CD14-positive monocyte (primary cell): ENCODE measurements at regions not wholly inside any gene's neighbourhood (a gene's known extent, or its start where the extent isn't known, plus 50 kb on each side); places are given as distances from the start of the nearest gene placed in this dataset.

Experiments
- DNase-seq, 3 donors: peaks; one replicate each; pipeline ENCODE4 v3.0.0-alpha.2; 2011 to 2022
- H2AFZ ChIP-seq: 2 replicates; pipeline ENCODE4 v1.6.0; 2012; ENCODE audit warnings: mild to moderate bottlenecking, low read depth, low read length, inconsistent platforms; ENCODE audit not compliant: insufficient read depth, poor library complexity, severe bottlenecking
- H3K27ac ChIP-seq, 2 donors: 1 replicate in 1 of 2; 2 replicates in 1 of 2; pipeline ENCODE4 v1.5.1; 2012 to 2013; ENCODE audit warnings: low read length in 2 of 2, control low read depth in 1 of 2, inconsistent platforms in 1 of 2, low read depth in 1 of 2, mild to moderate bottlenecking in 1 of 2
- H3K27me3 ChIP-seq, 2 donors: one replicate each; pipeline versions ENCODE4 v1.6.0 to v1.6.1; 2011 to 2013; ENCODE audit warnings: low read length in 2 of 2; ENCODE audit not compliant: control insufficient read depth in 2 of 2, insufficient read depth in 2 of 2
- H3K36me3 ChIP-seq, 2 donors: replicated peaks in 1 of 2; 1 replicate in 1 of 2; 2 replicates in 1 of 2; pipeline versions ENCODE4 v1.5.1 to v1.6.1; 2012 to 2013; ENCODE audit warnings: low read length in 2 of 2, control low read depth in 1 of 2, inconsistent platforms in 1 of 2, mild to moderate bottlenecking in 1 of 2; ENCODE audit not compliant: insufficient read depth in 2 of 2, control insufficient read depth in 1 of 2
- H3K4me1 ChIP-seq, 2 donors: 1 replicate in 1 of 2; 2 replicates in 1 of 2; pipeline versions ENCODE4 v1.5.1 to v1.6.1; 2012 to 2013; ENCODE audit warnings: low read length in 2 of 2, control low read depth in 1 of 2, inconsistent platforms in 1 of 2, mild to moderate bottlenecking in 1 of 2, moderate library complexity in 1 of 2; ENCODE audit not compliant: insufficient read depth in 2 of 2, control insufficient read depth in 1 of 2
- H3K4me2 ChIP-seq: replicated peaks from 2 replicates; pipeline ENCODE3; 2012; ENCODE audit warnings: low read length, moderate library complexity, mild to moderate bottlenecking; ENCODE audit not compliant: poor library complexity, severe bottlenecking; ENCODE audit errors: extremely low read depth
- H3K4me3 ChIP-seq, 3 experiments: fragments of 200-600 bp in 1 of 3; sonication (generic) in 1 of 3; replicated peaks in 1 of 3; 1 replicate in 2 of 3; 2 replicates in 1 of 3; pipeline ENCODE4 v1.5.1; 2011 to 2013; ENCODE audit warnings: low read length in 3 of 3, mild to moderate bottlenecking in 3 of 3, control low read depth in 2 of 3, low read depth in 2 of 3, inconsistent platforms in 1 of 3, moderate library complexity in 1 of 3
- H3K79me2 ChIP-seq: 2 replicates; pipeline ENCODE4 v1.6.0; 2012; ENCODE audit warnings: mild to moderate bottlenecking, control low read depth, inconsistent platforms, low read length, moderate library complexity; ENCODE audit not compliant: insufficient read depth
- H3K9ac ChIP-seq: 2 replicates; pipeline ENCODE4 v1.6.0; 2017; ENCODE audit warnings: low read length, mild to moderate bottlenecking; ENCODE audit not compliant: insufficient read depth, poor library complexity, severe bottlenecking
- H3K9me3 ChIP-seq, 2 donors: replicated peaks in 1 of 2; 1 replicate in 1 of 2; 2 replicates in 1 of 2; pipeline versions ENCODE4 v1.5.1 to v1.6.1; 2012 to 2013; ENCODE audit warnings: low read length in 2 of 2, control low read depth in 1 of 2; ENCODE audit not compliant: control insufficient read depth in 1 of 2, insufficient read depth in 1 of 2
- H4K20me1 ChIP-seq: 2 replicates; pipeline ENCODE4 v1.6.0; 2012; ENCODE audit warnings: mild to moderate bottlenecking, low read length, control low read depth, moderate library complexity; ENCODE audit not compliant: insufficient read depth
- H3K27ac Mint-ChIP-seq, 7 donors: one replicate each; pipeline ENCODE4 v1.8.0; 2020; ENCODE audit warnings: mild to moderate bottlenecking in 7 of 7, mixed read lengths in 7 of 7, moderate library complexity in 6 of 7, inconsistent platforms in 2 of 7
- H3K27me3 Mint-ChIP-seq, 3 donors: one replicate each; pipeline ENCODE4 v1.8.0; 2021 to 2022; ENCODE audit warnings: low read depth in 3 of 3, mild to moderate bottlenecking in 3 of 3, mixed read lengths in 3 of 3, moderate library complexity in 3 of 3, inconsistent platforms in 1 of 3
- H3K36me3 Mint-ChIP-seq, 2 donors: one replicate each; pipeline ENCODE4 v1.8.0; 2020; ENCODE audit warnings: mixed read lengths in 2 of 2, inconsistent platforms in 1 of 2, mild to moderate bottlenecking in 1 of 2
- H3K4me1 Mint-ChIP-seq: one replicate; pipeline ENCODE4 v1.8.0; 2020; ENCODE audit warnings: mild to moderate bottlenecking, mixed read lengths
- H3K4me3 Mint-ChIP-seq, 2 donors: one replicate each; pipeline ENCODE4 v1.8.0; 2020; ENCODE audit warnings: mild to moderate bottlenecking in 2 of 2, mixed read lengths in 2 of 2, moderate library complexity in 1 of 2
- H3K9me3 Mint-ChIP-seq, 7 donors: one replicate each; pipeline ENCODE4 v1.8.0; 2020 to 2022; ENCODE audit warnings: mixed read lengths in 7 of 7, mild to moderate bottlenecking in 6 of 7, moderate library complexity in 6 of 7, inconsistent platforms in 2 of 7
- WGBS: methylation state at CpG from one replicate; pipeline ENCODE4 v1.1.5; 2013; ENCODE audit warnings: missing lambda C conversion rate; ENCODE audit not compliant: insufficient coverage; 5-methylcytosine and 5-hydroxymethylcytosine counted together
- intact Hi-C, 2 donors: fragments of 100-400 bp; cut with micrococcal nuclease; formaldehyde crosslinking; loops; one replicate each; pipeline versions ENCODE4 v1.15.0 to v1.15.1; 2023
- TF ChIP-seq, protein P1 (sequence below): fragments of 200-600 bp; IDR thresholded peaks from one replicate; pipeline ENCODE4 v1.8.0; 2022; ENCODE audit warnings: antibody characterized with exemption, mild to moderate bottlenecking

GRCh38 chr2:155301221-155301620 lies 602.7 kb downstream of the KCNJ3 start:
- no peaks in the 10 kb centered on the region for H3K9me3 Mint-ChIP-seq
- no peak overlapping the region for H3K27ac Mint-ChIP-seq
- intact Hi-C loops: no loop called here
- H3K79me2 ChIP-seq: no peaks in the 10 kb centered on the region
- H3K4me3 Mint-ChIP-seq: no peak overlapping the region
- H3K4me1 ChIP-seq: no peaks in the 10 kb centered on the region
- TF ChIP-seq, protein P1, sequence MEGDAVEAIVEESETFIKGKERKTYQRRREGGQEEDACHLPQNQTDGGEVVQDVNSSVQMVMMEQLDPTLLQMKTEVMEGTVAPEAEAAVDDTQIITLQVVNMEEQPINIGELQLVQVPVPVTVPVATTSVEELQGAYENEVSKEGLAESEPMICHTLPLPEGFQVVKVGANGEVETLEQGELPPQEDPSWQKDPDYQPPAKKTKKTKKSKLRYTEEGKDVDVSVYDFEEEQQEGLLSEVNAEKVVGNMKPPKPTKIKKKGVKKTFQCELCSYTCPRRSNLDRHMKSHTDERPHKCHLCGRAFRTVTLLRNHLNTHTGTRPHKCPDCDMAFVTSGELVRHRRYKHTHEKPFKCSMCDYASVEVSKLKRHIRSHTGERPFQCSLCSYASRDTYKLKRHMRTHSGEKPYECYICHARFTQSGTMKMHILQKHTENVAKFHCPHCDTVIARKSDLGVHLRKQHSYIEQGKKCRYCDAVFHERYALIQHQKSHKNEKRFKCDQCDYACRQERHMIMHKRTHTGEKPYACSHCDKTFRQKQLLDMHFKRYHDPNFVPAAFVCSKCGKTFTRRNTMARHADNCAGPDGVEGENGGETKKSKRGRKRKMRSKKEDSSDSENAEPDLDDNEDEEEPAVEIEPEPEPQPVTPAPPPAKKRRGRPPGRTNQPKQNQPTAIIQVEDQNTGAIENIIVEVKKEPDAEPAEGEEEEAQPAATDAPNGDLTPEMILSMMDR: no peak
- no peak overlapping the region for H3K4me2 ChIP-seq
- no peak overlapping the region for H3K27ac ChIP-seq
- H4K20me1 ChIP-seq: no peaks in the 10 kb centered on the region
- no peaks in the 10 kb centered on the region for H3K27me3 ChIP-seq
- H3K36me3 Mint-ChIP-seq: no peaks in the 10 kb centered on the region
- no peaks in the 10 kb centered on the region for H3K36me3 ChIP-seq
- no peak overlapping the region for H2AFZ ChIP-seq
- no peaks in the 10 kb centered on the region for H3K9me3 ChIP-seq
- no peak overlapping the region for H3K9ac ChIP-seq
- DNase-seq: no peak
- no peaks in the 10 kb centered on the region for H3K4me1 Mint-ChIP-seq
- H3K27me3 Mint-ChIP-seq: peaks cover 0 to 2% (median 0%) of the 10 kb centered on the region in 3 donors
- H3K4me3 ChIP-seq: no peak overlapping the region

DNA sequence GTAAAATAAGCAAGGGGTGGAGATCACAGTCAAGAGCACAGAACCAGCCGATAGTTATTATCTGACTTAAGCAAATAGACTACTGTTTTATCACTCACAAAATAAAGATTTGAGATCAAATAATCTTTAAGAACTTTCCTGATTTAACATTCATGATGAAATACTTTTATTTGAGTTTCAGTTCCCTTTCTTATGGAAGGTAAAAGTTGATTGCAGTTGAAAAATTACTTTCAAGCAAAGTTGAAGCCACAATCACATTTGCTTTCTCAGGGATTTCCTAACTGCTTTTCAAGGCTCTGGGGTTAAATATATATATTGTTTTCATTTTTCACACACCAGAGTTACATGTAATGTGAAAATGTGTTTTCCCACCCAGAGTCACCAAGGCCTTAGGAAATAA lies 599.5 kb downstream of the KCNJ3 start:
- Mint-ChIP-seq H3K4me1 (no peaks in the 10 kb centered on the region), H3K36me3 (no peaks in the 10 kb centered on the region), H3K27ac (no peak overlapping the region), H3K27me3 (no peaks in the 10 kb centered on the region), H3K4me3 (no peak overlapping the region), H3K9me3 (no peaks in the 10 kb centered on the region)
- H2AFZ ChIP-seq: no peak overlapping the region
- H3K4me1 ChIP-seq: no peaks in the 10 kb centered on the region
- no CpG with 5 or more reads among the region's 1 CpG for WGBS
- H3K27me3 ChIP-seq: no peaks in the 10 kb centered on the region
- H3K36me3 ChIP-seq: no peaks in the 10 kb centered on the region
- no peak overlapping the region for H3K4me3 ChIP-seq
- H3K9me3 ChIP-seq: no peaks in the 10 kb centered on the region
- H3K9ac ChIP-seq: no peak overlapping the region
- H3K27ac ChIP-seq: no peak overlapping the region
- no peaks in the 10 kb centered on the region for H3K79me2 ChIP-seq
- intact Hi-C loops: no loop called here
- H3K4me2 ChIP-seq: no peak overlapping the region
- no peaks in the 10 kb centered on the region for H4K20me1 ChIP-seq
- no peak for DNase-seq
- TF ChIP-seq, protein P1: no peak
